ENCODE measurements at regions not wholly inside any gene's neighbourhood (a gene's known extent, or its start where the extent isn't known, plus 50 kb on each side); places are given as distances from the start of the nearest gene placed in this dataset.
"Not testable (repeated sequence)": the region's sequence is repeated elsewhere in the genome, so short reads cannot be mapped to it uniquely, and the experiment has no call there.

DNA sequence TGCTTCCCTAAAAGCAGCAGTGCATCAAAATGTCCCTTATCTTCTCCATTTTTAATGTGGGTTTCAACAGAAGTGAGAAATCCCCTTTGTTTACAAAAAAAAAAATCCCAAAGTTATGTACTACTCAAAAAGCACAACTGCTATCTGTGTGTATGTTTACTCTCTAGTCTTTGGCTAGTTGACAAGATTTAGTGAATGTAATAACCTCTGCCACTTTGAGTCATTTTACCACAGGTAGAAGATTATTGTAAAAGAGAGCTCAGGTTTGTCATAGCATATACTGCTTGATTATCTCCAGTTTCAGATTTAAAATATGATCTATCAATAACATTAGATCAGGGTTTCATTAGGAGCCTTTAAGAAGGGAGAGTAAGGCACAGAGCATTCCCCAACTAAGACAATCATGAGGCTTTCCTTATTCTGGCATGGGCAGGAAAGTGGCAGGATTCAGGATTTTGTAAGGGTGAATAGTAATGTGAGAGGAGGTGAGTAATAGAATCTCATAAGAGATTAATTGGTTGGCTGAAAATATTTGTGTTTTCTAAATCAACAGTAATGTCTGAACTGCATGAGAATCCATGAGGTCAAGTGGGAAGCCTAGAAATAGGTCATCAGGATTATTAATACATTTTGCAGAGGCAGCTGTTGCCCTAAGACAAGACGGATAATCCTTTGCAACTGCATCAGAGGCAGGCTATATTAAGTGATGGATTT is 1780.3 kb upstream of the LRRTM1 start:
- Histone ChIP-seq H3K4me3 (ENCODE audit: low read depth in 1 of 2, low read length in 2 of 2) (no peak overlapping the region), H3K9me3 (ENCODE audit: control insufficient read depth in 2 of 2, insufficient read depth in 1 of 2, low read depth in 1 of 2, low read length in 1 of 2) (peaks cover 0 to 5% of the 10 kb centered on the region in 2 donors), H3K27me3 (ENCODE audit: control insufficient read depth in 1 of 2, insufficient read depth in 2 of 2, low read length in 2 of 2) (no peaks in the 10 kb centered on the region), H3K36me3 (ENCODE audit: control insufficient read depth in 2 of 2, insufficient read depth in 2 of 2, low read length in 1 of 2) (no peaks in the 10 kb centered on the region), H3K4me1 (ENCODE audit: control insufficient read depth in 2 of 2, insufficient read depth in 2 of 2, low read length in 1 of 2) (no peaks in the 10 kb centered on the region), H3K27ac (ENCODE audit: low read depth in 2 of 2, low read length in 1 of 2) (no peak overlapping the region)
- 86 to 93% methylated on average over 1 of the region's 1 CpG for WGBS, 2 donors

DNA sequence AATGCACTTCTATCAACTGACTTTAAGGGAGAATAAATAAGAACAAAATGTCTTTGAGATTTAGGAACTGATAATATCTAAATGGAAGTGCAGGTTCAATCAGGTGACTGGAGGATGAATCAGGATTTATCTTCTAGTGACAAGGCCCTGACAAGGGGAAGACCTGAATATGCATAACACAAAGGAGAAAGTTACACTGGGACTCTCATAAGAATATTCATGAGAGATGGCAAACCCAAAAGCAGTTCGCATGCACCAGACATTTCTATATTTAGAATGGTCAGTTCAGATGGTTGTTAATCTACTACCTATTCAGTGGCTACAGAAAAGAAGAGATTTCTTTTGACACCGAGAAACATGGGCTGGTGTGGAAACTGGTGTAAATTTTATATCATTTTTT is 1771.3 kb upstream of the LRRTM1 start:
- WGBS, 2 donors: 82 to 85% methylated on average over 2 of the region's 2 CpGs
- H3K4me1 ChIP-seq (ENCODE audit: control insufficient read depth in 2 of 2, insufficient read depth in 2 of 2, low read length in 1 of 2): no peaks in the 10 kb centered on the region
- H3K27ac ChIP-seq (ENCODE audit: low read depth in 2 of 2, low read length in 1 of 2): no peak overlapping the region
- H3K27me3 ChIP-seq (ENCODE audit: control insufficient read depth in 1 of 2, insufficient read depth in 2 of 2, low read length in 2 of 2): no peaks in the 10 kb centered on the region
- no peaks in the 10 kb centered on the region for H3K36me3 ChIP-seq (ENCODE audit: control insufficient read depth in 2 of 2, insufficient read depth in 2 of 2, low read length in 1 of 2)
- H3K4me3 ChIP-seq (ENCODE audit: low read depth in 1 of 2, low read length in 2 of 2): no peak overlapping the region
- no peaks in the 10 kb centered on the region for H3K9me3 ChIP-seq (ENCODE audit: control insufficient read depth in 2 of 2, insufficient read depth in 1 of 2, low read depth in 1 of 2, low read length in 1 of 2)

DNA sequence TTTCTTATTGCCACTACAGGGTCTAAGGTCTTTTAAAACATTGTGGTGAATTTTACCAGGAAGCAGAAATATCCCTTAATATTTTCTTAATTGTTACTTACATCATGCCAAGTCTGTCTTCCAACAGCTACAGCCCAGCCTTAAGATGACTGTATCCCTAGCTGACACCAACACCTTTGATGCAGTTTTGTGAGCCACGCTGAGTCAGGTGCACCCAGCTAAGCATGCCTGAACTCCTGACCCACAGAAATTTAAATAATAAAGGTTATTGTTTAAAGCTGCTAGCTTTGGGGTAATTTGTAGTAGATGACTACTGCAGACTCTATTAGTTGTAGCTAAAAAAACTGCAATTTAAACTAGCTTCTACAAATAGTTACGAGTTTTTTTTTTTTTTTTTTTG is 1757.9 kb upstream of the LRRTM1 start:
- H3K27ac ChIP-seq (ENCODE audit: low read depth in 2 of 2, low read length in 1 of 2): no peak overlapping the region
- no peaks in the 10 kb centered on the region for H3K36me3 ChIP-seq (ENCODE audit: control insufficient read depth in 2 of 2, insufficient read depth in 2 of 2, low read length in 1 of 2)
- no peaks in the 10 kb centered on the region for H3K27me3 ChIP-seq (ENCODE audit: control insufficient read depth in 1 of 2, insufficient read depth in 2 of 2, low read length in 2 of 2)
- no peaks in the 10 kb centered on the region for H3K9me3 ChIP-seq (ENCODE audit: control insufficient read depth in 2 of 2, insufficient read depth in 1 of 2, low read depth in 1 of 2, low read length in 1 of 2)
- no peak overlapping the region for H3K4me3 ChIP-seq (ENCODE audit: low read depth in 1 of 2, low read length in 2 of 2)
- H3K4me1 ChIP-seq (ENCODE audit: control insufficient read depth in 2 of 2, insufficient read depth in 2 of 2, low read length in 1 of 2): no peaks in the 10 kb centered on the region
- WGBS, 2 donors: 41 to 45% methylated on average over 2 of the region's 2 CpGs

DNA sequence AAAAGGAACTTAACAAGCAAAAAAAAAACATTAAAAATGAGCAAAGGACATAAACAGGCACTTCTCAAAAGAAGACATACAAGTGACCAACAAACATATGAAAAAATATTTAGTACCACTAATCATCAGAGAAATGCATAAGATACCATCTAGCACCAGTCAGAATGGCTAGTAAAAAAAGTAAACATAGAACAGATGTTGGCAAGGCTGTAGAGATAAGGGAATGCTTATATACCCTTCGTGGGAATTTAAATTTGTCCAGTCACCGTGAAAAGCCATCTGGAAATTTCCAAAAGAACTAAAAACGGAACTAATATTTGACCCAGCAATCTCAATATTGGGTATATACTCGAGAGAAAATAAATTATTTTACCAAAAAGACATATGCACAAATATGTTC is 1751.3 kb upstream of the LRRTM1 start:
- Histone ChIP-seq H3K36me3 (ENCODE audit: control insufficient read depth in 2 of 2, insufficient read depth in 2 of 2, low read length in 1 of 2) (no peaks in the 10 kb centered on the region), H3K4me1 (ENCODE audit: control insufficient read depth in 2 of 2, insufficient read depth in 2 of 2, low read length in 1 of 2) (no peaks in the 10 kb centered on the region), H3K4me3 (ENCODE audit: low read depth in 1 of 2, low read length in 2 of 2) (no peak overlapping the region), H3K27me3 (ENCODE audit: control insufficient read depth in 1 of 2, insufficient read depth in 2 of 2, low read length in 2 of 2) (no peaks in the 10 kb centered on the region), H3K27ac (ENCODE audit: low read depth in 2 of 2, low read length in 1 of 2) (no peak overlapping the region), H3K9me3 (ENCODE audit: control insufficient read depth in 2 of 2, insufficient read depth in 1 of 2, low read depth in 1 of 2, low read length in 1 of 2) (no peaks in the 10 kb centered on the region)
- WGBS, 2 donors: 50 to 62% methylated on average over 4 of the region's 4 CpGs

DNA sequence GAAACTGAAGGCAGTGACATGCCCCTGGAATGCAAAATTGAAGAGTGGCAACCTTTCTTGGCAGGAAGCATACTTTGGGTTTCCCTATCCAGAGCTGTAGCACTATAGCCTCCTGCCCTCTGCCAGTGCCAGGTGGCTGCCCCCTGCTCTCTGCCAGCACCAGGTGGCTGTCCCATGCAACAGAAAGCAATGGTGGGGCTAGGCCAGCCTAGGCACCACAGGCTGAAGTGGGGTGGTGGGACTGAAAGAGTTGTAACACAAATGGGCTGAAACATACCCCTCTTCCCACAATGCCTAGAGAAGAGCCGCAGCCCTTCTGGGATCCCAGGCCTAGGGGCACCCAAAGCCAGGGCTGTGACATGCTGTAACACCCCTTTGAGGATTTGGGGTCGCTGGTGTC is 1739.3 kb upstream of the LRRTM1 start:
- 73 to 85% methylated on average over 2 of the region's 2 CpGs for WGBS, 2 donors
- Histone ChIP-seq H3K4me3 (ENCODE audit: low read depth in 1 of 2, low read length in 2 of 2) (no peak overlapping the region), H3K27me3 (ENCODE audit: control insufficient read depth in 1 of 2, insufficient read depth in 2 of 2, low read length in 2 of 2) (no peaks in the 10 kb centered on the region), H3K36me3 (ENCODE audit: control insufficient read depth in 2 of 2, insufficient read depth in 2 of 2, low read length in 1 of 2) (no peaks in the 10 kb centered on the region), H3K4me1 (ENCODE audit: control insufficient read depth in 2 of 2, insufficient read depth in 2 of 2, low read length in 1 of 2) (no peaks in the 10 kb centered on the region), H3K27ac (ENCODE audit: low read depth in 2 of 2, low read length in 1 of 2) (no peak overlapping the region), H3K9me3 (ENCODE audit: control insufficient read depth in 2 of 2, insufficient read depth in 1 of 2, low read depth in 1 of 2, low read length in 1 of 2) (peaks cover 8 to 14% of the 10 kb centered on the region in 2 donors)

DNA sequence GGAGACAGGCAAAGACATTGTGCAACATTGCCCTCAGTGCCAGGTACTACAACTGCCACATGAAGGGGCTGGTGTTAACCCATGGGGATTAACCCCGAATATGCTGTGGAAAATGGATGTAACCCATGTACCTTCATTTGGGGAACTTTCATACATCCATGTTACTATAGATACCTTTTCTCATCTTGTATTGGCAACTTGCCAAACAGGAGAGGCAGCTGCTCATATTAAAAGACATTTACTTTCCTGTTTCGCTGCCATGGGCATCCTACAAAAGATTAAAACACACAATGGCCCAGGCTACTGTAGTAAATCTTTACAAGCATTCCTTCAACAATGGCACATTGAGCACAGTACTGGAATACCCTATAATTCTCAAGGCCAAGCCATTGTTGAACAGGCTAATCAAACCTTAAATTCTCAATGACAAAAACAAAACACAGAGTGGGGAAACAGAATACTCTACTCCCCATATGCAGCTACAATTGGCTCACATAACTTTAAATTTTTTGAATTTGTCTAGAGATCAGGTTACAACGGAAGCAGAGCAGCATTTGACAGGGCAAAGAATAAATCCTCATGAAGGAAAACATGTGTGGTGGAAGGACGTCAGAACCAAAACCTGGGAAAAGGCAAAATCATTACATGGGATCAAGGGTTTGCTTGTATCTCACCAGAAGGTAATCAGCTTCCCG is 1723.5 kb upstream of the LRRTM1 start:
- WGBS, 2 donors: 65 to 74% methylated on average over 5 of the region's 5 CpGs
- H3K27ac ChIP-seq (ENCODE audit: low read depth in 2 of 2, low read length in 1 of 2): no peak overlapping the region
- peaks cover 0 to 3% of the 10 kb centered on the region in 2 donors for H3K9me3 ChIP-seq (ENCODE audit: control insufficient read depth in 2 of 2, insufficient read depth in 1 of 2, low read depth in 1 of 2, low read length in 1 of 2)
- H3K4me3 ChIP-seq (ENCODE audit: low read depth in 1 of 2, low read length in 2 of 2): no peak overlapping the region
- no peaks in the 10 kb centered on the region for H3K27me3 ChIP-seq (ENCODE audit: control insufficient read depth in 1 of 2, insufficient read depth in 2 of 2, low read length in 2 of 2)
- H3K36me3 ChIP-seq (ENCODE audit: control insufficient read depth in 2 of 2, insufficient read depth in 2 of 2, low read length in 1 of 2): no peaks in the 10 kb centered on the region
- no peaks in the 10 kb centered on the region for H3K4me1 ChIP-seq (ENCODE audit: control insufficient read depth in 2 of 2, insufficient read depth in 2 of 2, low read length in 1 of 2)

DNA sequence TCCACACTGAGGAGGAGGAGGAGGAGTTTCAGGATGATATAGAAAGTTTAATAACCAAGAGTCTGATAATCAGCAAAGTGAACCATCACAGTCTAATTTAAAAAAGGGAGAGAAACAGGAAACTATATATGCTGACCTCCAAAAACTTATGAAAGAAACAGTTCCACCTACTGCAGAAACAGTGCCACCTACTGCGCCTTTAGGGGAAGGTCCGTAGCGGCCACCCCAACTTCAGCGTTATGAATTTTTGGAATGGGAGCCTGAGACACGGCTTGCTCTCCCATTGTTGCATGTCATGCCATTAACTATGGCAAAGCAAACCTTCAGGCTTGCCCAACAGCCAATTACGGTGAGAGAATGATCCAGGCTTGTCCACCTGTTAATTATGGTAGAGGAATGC is 1719.2 kb upstream of the LRRTM1 start:
- H3K27ac ChIP-seq (ENCODE audit: low read depth in 2 of 2, low read length in 1 of 2): no peak overlapping the region
- H3K27me3 ChIP-seq (ENCODE audit: control insufficient read depth in 1 of 2, insufficient read depth in 2 of 2, low read length in 2 of 2): no peaks in the 10 kb centered on the region
- no peak overlapping the region for H3K4me3 ChIP-seq (ENCODE audit: low read depth in 1 of 2, low read length in 2 of 2)
- no peaks in the 10 kb centered on the region for H3K4me1 ChIP-seq (ENCODE audit: control insufficient read depth in 2 of 2, insufficient read depth in 2 of 2, low read length in 1 of 2)
- no peaks in the 10 kb centered on the region for H3K36me3 ChIP-seq (ENCODE audit: control insufficient read depth in 2 of 2, insufficient read depth in 2 of 2, low read length in 1 of 2)
- H3K9me3 ChIP-seq (ENCODE audit: control insufficient read depth in 2 of 2, insufficient read depth in 1 of 2, low read depth in 1 of 2, low read length in 1 of 2): peaks cover 0 to 4% of the 10 kb centered on the region in 2 donors
- whole genome bisulfite sequencing, 2 donors: 55 to 71% methylated on average over 6 of the region's 6 CpGs

DNA sequence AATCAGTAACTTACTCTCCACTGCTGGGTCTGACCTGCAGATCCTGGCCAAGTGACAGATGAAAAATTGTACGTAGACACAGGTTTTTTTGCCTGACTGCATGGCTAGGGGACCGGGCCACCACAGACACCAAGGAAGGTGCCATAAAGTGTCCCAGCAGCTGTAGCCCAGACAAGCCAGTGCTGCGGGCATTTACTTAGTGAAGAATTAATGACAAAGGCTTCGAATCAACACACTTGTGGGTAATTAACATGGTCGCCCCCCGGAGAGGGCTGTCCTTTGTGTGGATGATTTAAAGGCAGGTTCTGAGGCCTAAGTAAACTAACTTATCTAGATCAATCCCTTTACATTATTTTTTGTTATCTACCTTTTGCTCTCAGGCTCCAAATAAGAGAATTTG is 1709.1 kb upstream of the LRRTM1 start:
- Histone ChIP-seq H3K9me3 (ENCODE audit: control insufficient read depth in 2 of 2, insufficient read depth in 1 of 2, low read depth in 1 of 2, low read length in 1 of 2) (no peaks in the 10 kb centered on the region), H3K36me3 (ENCODE audit: control insufficient read depth in 2 of 2, insufficient read depth in 2 of 2, low read length in 1 of 2) (no peaks in the 10 kb centered on the region), H3K4me3 (ENCODE audit: low read depth in 1 of 2, low read length in 2 of 2) (no peak overlapping the region), H3K27me3 (ENCODE audit: control insufficient read depth in 1 of 2, insufficient read depth in 2 of 2, low read length in 2 of 2) (no peaks in the 10 kb centered on the region), H3K4me1 (ENCODE audit: control insufficient read depth in 2 of 2, insufficient read depth in 2 of 2, low read length in 1 of 2) (no peaks in the 10 kb centered on the region), H3K27ac (ENCODE audit: low read depth in 2 of 2, low read length in 1 of 2) (no peak overlapping the region)
- WGBS, 2 donors: 48% methylated on average over 6 of the region's 6 CpGs

DNA sequence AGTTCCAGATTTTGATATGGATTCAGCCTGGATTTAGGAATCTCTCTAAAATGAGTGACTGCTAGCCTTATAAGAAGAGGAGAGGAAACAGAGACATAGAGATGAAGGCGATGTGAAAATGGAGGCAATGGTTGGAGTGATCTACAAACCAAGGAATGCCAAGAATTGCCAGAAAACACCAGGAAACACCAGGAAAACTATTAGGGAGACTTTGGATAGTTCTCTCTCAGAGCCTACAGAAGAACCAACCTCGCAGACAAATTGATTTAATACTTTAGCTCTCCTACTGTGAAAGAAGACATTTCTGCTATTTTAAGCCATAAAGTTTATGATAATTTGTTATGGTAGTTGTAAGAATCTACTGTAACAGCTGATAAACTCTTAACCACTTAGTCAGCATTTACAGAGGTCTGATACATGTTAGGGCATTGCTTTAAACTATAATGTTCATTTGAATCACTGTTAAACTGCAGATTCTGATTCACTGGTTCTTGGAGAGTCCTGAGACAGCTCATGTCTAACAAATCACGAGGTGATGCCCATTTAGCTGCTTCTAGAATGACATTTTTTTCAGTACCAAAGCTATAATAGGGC is 1702.6 kb upstream of the LRRTM1 start:
- H3K27ac ChIP-seq (ENCODE audit: low read depth in 2 of 2, low read length in 1 of 2): no peak overlapping the region
- H3K4me1 ChIP-seq (ENCODE audit: control insufficient read depth in 2 of 2, insufficient read depth in 2 of 2, low read length in 1 of 2): no peaks in the 10 kb centered on the region
- no peaks in the 10 kb centered on the region for H3K27me3 ChIP-seq (ENCODE audit: control insufficient read depth in 1 of 2, insufficient read depth in 2 of 2, low read length in 2 of 2)
- no peaks in the 10 kb centered on the region for H3K36me3 ChIP-seq (ENCODE audit: control insufficient read depth in 2 of 2, insufficient read depth in 2 of 2, low read length in 1 of 2)
- peaks cover 0 to 2% of the 10 kb centered on the region in 2 donors for H3K9me3 ChIP-seq (ENCODE audit: control insufficient read depth in 2 of 2, insufficient read depth in 1 of 2, low read depth in 1 of 2, low read length in 1 of 2)
- 50 to 70% methylated on average over 3 of the region's 3 CpGs for WGBS, 2 donors
- no peak overlapping the region for H3K4me3 ChIP-seq (ENCODE audit: low read depth in 1 of 2, low read length in 2 of 2)

DNA sequence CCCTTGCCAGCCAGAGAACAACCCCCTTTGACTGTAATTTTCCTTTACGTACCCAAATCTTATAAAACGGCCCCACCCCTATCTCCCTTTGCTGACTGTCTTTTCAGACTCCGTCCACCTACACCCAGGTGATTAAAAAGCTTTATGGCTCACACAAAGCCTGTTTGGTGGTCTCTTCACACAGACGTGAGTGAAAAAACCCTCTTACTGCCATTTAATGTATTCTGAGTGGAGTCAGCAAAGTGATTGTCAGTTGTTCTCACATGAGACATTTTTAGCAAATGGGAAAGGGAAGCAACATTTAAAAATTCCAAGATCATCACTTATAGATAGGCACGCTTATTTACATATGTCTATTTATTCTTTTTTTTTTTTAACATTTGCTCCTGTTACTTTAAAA is 1701.3 kb upstream of the LRRTM1 start:
- not testable (repeated sequence) for H3K9me3 ChIP-seq (ENCODE audit: control insufficient read depth in 2 of 2, insufficient read depth in 1 of 2, low read depth in 1 of 2, low read length in 1 of 2); H3K27me3 ChIP-seq (ENCODE audit: control insufficient read depth in 1 of 2, insufficient read depth in 2 of 2, low read length in 2 of 2); H3K4me3 ChIP-seq (ENCODE audit: low read depth in 1 of 2, low read length in 2 of 2); H3K36me3 ChIP-seq (ENCODE audit: control insufficient read depth in 2 of 2, insufficient read depth in 2 of 2, low read length in 1 of 2); H3K4me1 ChIP-seq (ENCODE audit: control insufficient read depth in 2 of 2, insufficient read depth in 2 of 2, low read length in 1 of 2); H3K27ac ChIP-seq (ENCODE audit: low read depth in 2 of 2, low read length in 1 of 2)
- WGBS, 2 donors: 63 to 71% methylated on average over 5 of the region's 5 CpGs

All from esophagus (tissue), 2 donors.